Vagina (tissue), 2 donors: ENCODE measurements at regions not wholly inside any gene's neighbourhood (a gene's known extent, or its start where the extent isn't known, plus 50 kb on each side); places are given as distances from the start of the nearest gene placed in this dataset.

Experiments used
- POLR2A ChIP-seq, 2 donors: fragments of 450-650 bp; IDR thresholded peaks; one replicate each; pipeline ENCODE4 v1.6.1; 2017; ENCODE audit warnings: antibody characterized with exemption in 2 of 2, mild to moderate bottlenecking in 2 of 2, moderate library complexity in 2 of 2
- TF ChIP-seq, protein P1 (sequence below), 3 experiments: fragments of 450-650 bp in 2 of 3; fragments of 200-600 bp in 1 of 3; sonication (generic) in 1 of 3; IDR thresholded peaks; one replicate each; pipeline ENCODE4 v1.5.1; 2017 to 2019; ENCODE audit warnings: antibody characterized with exemption in 3 of 3, mild to moderate bottlenecking in 2 of 3, moderate library complexity in 2 of 3

DNA sequence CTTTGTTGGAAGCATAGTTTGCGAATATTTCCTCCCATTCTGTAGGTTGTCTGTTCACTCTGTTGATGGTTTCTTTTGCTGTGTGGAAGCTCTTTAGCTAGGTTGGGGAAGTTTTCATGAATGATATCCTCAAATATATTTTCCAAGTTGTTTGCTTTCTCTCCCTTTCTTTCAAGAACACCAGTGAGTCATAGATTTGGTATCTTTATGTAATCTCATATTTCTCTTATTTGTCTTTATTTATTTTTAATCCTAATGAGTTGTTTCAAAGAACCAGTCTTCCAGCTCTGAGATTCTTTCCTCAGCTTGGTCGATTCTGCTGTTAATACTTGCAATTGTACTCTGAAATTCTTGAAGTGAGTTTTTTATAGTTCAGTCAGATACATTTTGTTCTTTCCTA, 628.0 kb upstream of the ID4 start:
- TF ChIP-seq, protein P1, sequence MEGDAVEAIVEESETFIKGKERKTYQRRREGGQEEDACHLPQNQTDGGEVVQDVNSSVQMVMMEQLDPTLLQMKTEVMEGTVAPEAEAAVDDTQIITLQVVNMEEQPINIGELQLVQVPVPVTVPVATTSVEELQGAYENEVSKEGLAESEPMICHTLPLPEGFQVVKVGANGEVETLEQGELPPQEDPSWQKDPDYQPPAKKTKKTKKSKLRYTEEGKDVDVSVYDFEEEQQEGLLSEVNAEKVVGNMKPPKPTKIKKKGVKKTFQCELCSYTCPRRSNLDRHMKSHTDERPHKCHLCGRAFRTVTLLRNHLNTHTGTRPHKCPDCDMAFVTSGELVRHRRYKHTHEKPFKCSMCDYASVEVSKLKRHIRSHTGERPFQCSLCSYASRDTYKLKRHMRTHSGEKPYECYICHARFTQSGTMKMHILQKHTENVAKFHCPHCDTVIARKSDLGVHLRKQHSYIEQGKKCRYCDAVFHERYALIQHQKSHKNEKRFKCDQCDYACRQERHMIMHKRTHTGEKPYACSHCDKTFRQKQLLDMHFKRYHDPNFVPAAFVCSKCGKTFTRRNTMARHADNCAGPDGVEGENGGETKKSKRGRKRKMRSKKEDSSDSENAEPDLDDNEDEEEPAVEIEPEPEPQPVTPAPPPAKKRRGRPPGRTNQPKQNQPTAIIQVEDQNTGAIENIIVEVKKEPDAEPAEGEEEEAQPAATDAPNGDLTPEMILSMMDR (IDR thresholded peaks at IDR 0.05): no peak
- TF ChIP-seq POLR2A (IDR thresholded peaks at IDR 0.05): no peak
